GM21576 (cell line): ENCODE measurements at regions not wholly inside any gene's neighbourhood (a gene's known extent, or its start where the extent isn't known, plus 50 kb on each side); places are given as distances from the start of the nearest gene placed in this dataset.
"Not testable (repeated sequence)": the region's sequence is repeated elsewhere in the genome, so short reads cannot be mapped to it uniquely, and the experiment has no call there.

Experiments
- ATAC-seq: cut with Tn5 transposase; IDR thresholded peaks from one replicate; pipeline ENCODE4 v1.9.1; 2021; ENCODE audit warnings: mild to moderate bottlenecking, moderate library complexity; ENCODE audit not compliant: unreplicated experiment

DNA sequence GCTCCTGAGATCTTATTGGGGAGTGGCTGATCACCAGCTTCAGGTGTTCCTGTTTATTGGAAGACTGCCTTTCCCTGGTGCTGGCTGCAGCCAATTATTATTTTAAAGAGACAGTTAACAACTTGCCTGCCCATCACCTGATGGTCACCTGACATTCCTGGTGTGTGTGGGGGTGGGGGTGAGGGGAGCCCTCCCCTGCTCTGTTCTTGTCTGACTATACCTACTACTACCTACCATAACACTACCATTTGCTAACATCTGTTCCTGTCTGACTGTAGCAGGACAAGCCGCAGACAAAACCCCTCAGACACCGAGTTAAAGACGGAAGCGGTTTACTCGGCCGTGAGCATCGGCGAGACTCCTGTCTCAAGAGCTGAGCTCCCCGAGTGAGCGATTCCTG, 54.9 kb upstream of the NBPF3 start:
- ATAC-seq, result no peak

GRCh38 chr1:21384620-21385019, 55.3 kb upstream of the NBPF3 start:
- no peak for ATAC-seq

DNA sequence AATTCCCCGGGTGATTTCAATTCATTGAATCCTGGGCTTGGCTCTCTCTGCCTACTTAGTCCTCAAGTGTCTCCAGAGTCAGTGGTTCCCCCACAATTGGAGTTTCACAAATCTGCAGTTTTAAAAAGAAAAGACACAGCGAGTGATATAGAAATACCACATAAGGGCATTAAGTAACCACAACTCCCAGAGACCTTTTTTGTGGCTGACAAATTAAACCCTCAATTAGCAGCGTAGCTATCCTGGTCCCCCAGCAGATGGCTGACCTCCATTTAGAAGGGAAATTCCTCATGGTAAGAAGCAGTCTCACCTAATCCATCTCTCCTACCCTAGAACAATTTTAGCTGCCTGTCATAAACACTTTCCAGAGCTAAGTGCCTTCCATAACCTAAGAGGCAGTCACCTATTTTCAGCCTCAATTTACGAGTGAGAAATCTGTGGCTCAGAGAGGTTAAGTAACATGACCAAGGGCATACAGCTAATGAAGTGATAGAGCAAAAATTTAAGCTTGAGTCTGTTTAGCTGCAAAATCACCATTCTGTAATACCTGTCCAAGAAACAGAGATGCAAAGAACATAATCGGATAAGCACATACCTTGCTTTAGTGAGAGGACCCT, 56.0 kb upstream of the NBPF3 start:
- ATAC-seq, result no peak

DNA sequence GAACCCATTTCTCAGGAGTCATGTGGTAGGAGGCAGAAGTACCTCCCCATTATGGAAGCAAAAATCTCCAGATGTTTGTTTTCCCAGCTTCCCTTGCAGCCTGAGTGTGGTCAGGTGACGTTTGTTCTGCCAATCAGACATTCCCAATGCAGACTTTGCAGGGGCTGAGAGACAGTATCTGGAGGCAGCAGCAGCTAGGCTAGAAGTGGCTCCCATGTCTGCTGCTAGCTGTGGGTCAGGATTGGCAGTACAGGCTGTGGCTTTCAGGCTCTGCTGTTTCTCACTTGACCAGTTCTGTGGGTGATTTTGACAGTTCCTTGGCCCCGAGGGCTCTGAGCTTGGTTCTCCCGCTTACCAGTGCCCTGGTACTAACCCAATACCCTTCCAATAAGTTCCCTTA, 58.6 kb upstream of the NBPF3 start:
- no peak for ATAC-seq

- not testable (repeated sequence) for ATAC-seq
These were observed 59.8 kb upstream of the NBPF3 start for GRCh38 chr1:21380147-21380546.

DNA sequence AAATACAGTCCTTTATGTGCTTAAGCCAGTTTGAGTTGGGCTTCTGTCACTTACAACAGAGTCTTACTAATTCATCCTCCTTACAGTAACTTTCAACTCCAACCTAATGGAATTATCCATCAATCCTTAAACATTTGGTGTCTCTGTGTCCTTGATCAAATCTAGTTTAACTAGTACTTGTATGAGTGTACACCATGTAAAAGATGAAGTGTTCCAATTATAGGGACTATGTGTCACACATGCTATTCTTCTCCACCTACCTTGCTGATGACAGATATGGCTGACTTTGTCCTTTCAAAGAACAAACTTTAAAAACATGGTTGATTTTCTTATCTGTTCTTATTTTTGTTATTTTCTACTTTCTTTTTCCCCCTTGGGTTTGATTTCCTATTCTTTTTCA, 60.4 kb upstream of the NBPF3 start:
- no peak for ATAC-seq

DNA sequence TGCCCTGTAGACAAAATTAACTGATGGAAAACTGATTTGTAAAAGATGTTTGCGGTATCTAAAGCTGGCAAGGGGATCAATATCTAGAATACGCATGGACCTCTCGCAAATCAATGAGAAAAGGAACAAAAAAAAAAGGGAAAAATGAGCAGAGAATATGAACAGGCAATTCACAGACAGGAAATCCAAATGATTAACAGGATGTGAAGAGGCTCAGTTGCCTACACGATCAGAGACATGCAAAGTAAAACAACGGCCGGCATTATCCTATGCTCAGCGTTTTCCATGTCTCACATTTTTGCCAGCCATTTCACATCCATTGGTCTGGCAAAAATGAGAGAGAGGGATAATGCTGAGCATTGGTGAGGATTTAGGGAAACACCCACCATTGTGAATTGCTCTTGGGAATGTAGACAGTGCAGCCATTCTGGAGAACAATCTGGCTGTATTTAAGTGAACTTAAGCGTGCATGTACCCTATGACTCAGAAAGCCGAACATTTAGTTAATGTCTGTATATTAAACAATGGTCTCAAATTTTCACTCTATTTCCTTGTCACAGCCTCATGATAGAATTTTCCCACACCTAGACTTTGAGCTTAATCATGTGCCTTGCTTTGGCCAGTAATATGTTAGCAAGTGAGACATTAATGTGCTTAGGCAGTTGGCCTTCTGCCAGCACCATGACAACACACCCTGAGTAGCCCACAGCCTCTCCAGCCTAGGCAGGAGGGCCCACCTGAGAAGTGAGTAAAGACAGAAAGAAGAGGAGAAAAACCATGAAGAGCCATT, 61.0 kb upstream of the NBPF3 start:
- no peak for ATAC-seq

DNA sequence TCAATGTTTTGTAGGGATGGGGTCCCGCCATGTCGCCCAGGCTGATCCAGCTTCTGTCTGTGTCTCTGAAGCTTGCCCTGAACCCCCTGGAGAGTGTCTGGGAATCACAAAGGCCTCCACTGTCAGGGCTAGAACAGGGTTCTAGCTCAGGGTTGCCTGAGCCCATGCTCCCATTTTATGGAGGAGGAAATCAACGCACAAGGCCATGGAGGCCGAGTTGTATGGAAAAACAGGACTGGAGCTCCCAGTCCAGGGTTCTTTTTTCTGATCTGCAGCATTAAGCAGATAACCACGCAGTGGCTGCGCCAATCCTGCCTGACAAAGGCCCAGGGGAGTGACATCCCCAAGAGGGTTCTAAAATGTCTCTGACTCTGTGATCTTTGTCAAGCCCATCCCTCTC, 67.6 kb upstream of the NBPF3 start:
- no peak for ATAC-seq

- ATAC-seq, result no peak
These were observed 70.0 kb upstream of the NBPF3 start for GRCh38 chr1:21369905-21370304.

GRCh38 chr1:21368515-21369289, 71.2 kb upstream of the NBPF3 start:
- ATAC-seq, result no peak

DNA sequence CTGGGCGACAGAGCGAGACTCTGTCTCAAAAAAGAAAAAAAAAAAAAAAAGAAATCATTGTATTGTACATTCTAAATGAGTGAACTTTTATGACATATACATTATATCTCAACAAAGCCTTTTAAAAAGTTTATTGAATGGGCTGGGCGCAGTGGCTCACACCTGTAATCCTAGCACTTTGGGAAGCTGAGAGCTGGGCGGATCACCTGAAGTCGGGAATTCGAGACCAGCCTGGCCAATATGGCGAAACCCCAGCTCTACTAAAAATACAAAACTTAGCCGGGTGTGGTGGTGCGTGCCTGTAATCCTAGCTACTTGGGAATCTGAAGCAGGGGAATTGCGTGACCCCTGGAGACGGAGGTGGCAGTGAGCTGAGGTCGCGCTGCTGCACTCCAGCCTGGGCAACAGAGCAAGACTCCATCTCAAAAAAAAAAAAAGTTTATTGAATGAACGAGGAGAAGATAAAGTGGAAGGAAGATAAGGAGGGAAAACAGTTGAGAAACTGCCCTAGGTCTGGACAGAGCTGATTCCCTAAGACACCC, 71.9 kb upstream of the NBPF3 start:
- ATAC-seq, result not testable (repeated sequence)

GRCh38 chr1:21366288-21366687, 73.6 kb upstream of the NBPF3 start:
- no peak for ATAC-seq

DNA sequence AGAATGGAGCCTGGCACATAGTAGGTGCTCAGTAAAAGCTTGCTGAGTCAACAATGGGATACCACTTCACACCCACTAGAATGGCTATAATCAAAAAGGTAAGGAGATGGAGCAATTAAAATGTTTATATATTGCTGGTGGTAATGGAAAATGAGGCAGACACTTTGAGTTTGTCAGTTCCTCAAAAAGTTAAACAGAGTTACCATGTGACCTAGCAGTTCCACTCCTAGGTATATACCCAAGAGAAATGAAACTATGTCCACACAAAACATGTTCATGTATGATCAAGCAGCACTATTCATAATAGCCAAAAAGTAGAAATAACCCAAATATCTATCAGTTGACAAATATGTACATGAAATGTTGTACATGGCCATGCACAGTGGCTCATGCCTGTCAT, 74.8 kb upstream of the ECE1 start:
- ATAC-seq, result no peak

DNA sequence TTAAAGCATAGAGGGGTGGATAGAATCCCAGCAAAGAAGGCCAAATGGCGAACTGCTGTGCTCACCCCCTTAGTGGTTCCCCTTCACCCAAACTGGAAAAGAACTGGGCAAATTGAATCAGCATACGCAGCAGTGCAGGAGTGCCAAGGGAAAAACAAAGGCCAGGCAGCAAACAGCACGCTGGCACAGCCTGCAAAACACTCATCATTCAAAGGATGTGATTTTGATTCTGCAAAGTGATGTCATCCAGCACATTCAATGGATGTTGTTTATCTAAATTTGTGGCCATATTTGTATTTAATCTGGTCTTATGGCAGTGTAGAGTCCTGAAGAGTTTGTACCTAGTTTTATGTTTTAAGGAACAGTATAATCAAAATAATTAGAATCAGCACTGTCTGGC, 71.8 kb upstream of the ECE1 start:
- no peak for ATAC-seq

DNA sequence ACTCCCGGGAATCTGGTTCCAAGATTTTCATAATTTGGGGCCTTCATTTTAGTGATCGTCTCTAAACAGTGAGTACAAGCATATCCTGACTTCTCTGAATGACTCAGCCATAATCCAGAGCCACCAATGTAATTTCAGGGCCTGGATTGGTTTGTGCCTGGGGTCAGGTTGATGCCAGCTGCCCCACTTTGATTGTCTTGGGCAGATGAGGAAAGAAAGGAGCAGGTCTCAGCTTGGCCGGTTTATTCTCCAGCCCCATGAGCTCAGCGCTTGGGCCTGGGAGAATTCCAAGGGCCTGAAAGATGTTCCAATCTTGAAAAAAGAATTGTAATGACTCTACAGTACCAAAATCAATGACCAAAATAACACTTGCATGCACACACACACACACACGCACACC, 71.2 kb upstream of the ECE1 start:
- ATAC-seq, result no peak

DNA sequence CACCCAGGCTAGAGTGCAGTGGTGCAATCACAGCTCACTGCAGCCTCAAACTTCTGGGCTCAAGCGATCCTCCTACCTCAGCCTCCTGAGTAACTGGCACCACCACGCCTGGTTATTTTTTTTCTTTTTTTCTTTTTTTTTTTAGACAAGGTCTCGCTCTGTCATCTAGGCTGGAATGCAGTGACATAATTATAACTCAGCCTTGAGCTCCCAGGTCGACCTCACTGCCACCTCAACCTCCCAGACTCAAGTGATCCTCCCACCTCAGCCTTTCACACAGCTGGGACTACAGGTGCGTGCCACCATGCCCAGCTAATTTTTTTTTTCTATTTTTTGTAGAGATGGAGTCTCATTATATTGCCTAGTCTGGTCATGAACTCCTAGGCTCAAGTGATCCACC, 66.9 kb upstream of the ECE1 start:
- ATAC-seq, result no peak

DNA sequence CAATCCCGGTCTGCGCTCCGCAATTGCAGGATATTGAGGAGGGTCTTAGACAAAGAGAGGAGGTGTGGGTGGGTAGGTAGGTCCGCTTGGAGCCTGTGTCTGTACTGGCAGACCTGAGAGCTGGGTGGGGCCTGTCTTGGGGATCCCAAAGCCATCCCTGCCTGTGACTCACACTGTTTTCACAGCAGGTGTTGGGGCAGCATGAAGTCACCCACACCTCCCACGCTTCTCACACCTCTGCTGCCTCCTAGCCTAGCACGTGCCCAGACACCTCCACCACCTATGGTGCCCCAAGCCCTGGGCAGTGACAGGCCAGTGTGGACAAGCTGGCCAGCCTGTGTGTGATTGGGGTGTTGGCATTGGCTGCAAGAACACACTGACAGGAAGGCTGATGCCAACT, 65.7 kb upstream of the ECE1 start:
- ATAC-seq, result no peak

DNA sequence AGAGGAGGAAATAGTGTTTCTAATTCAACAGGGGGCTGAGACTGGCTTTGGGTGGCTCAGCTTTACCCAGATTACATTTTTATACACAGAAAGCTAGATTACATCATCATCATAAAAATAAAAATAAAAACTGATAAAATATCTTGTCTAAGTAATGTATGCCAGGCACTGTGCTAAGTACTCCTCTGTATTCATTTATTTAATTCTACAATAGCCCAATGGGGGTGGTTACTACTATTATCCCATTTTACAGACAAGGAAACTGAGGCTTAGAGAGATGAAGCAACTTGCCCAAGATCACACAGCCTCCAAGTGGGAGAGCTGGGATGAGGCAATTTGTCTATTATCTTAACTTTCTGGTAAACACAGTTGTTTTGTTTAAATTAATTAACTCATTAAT, 62.3 kb upstream of the ECE1 start:
- ATAC-seq, result no peak

DNA sequence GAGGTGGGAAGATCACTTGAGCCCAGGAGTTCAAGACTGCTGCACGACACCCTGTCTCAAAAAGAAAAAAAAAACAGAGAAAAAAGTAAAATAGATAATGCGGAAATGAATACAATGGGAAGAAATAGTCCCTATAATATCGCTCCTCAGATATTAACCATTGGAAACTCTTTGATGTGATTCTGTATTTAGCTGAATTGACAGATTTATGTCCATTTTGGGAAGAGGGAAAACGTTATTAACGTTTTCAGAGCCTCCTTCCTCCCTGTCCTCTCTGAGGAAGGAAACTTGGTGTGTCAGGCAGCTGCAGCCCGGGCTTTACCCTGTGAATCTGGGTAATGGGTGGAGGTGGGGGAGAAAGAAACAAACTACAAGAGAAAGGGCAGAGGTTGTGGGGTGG, 61.6 kb upstream of the ECE1 start:
- ATAC-seq, result no peak

- no peak for ATAC-seq
These were observed 60.1 kb upstream of the ECE1 start for GRCh38 chr1:21350202-21350885.

DNA sequence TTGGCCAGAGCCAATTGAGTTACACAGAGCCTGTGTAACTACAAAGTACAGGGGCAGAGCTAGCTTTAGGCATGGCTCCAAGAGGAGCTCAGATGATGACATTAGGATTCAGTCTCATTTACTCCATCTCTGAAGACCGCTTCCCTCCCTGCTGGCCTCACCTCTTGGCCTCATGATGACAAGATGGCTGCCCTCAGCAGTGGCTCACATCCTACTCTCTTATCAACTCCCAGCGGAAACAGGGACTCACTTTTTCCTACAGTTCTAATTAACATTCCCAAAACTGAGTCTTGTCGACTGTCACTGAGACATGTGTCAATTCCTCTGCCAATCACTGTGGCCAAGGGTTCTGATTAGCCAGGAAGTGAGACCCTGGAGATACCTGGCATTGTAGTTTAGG, 59.4 kb upstream of the ECE1 start:
- no peak for ATAC-seq
